Duodenal mucosa (tissue), 2 donors: ENCODE measurements at regions not wholly inside any gene's neighbourhood (a gene's known extent, or its start where the extent isn't known, plus 50 kb on each side); places are given as distances from the start of the nearest gene placed in this dataset.

Experiments used
- H3K27ac ChIP-seq: one replicate; pipeline ENCODE4 v1.7.0; 2013; ENCODE audit warnings: low read depth, low read length
- H3K27me3 ChIP-seq, 2 donors: one replicate each; pipeline ENCODE4 v1.7.0; 2013; ENCODE audit warnings: low read length in 2 of 2, control low read depth in 1 of 2; ENCODE audit not compliant: insufficient read depth in 2 of 2, control insufficient read depth in 1 of 2
- H3K36me3 ChIP-seq, 2 donors: one replicate each; pipeline ENCODE4 v1.7.0; 2013; ENCODE audit warnings: low read length in 2 of 2, control low read depth in 1 of 2; ENCODE audit not compliant: insufficient read depth in 2 of 2, control insufficient read depth in 1 of 2
- H3K4me1 ChIP-seq, 2 donors: one replicate each; pipeline ENCODE4 v1.7.0; 2013; ENCODE audit warnings: low read length in 2 of 2, control low read depth in 1 of 2; ENCODE audit not compliant: insufficient read depth in 2 of 2, control insufficient read depth in 1 of 2
- H3K4me3 ChIP-seq, 2 donors: one replicate each; pipeline ENCODE4 v1.7.0; 2013; ENCODE audit warnings: low read length in 2 of 2, low read depth in 1 of 2
- H3K9ac ChIP-seq, 2 donors: one replicate each; pipeline ENCODE4 v1.7.0; 2013; ENCODE audit warnings: low read length in 2 of 2, low read depth in 1 of 2
- H3K9me3 ChIP-seq, 2 donors: one replicate each; pipeline ENCODE4 v1.7.0; 2013; ENCODE audit warnings: low read length in 2 of 2, control low read depth in 1 of 2; ENCODE audit not compliant: control insufficient read depth in 1 of 2

DNA sequence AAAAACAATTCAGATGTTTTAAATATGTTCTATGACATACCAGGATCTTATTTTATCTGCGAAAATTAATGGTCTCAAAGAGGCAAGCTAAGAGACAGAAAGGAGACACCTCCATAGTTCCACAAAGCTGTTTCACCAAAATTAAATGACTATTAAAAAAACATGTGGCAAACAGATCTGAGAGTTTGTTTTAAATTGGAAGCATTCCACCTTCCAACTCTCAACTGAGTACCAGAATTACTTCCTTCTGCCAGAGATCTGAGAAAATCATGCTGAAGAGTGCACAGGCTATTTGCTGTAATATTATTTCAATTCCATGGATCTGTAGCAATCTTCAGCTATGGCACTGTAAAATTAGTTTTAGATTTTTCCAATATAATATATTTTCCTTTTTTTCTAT lies 669.5 kb upstream of the MARCKS start:
- no peaks in the 10 kb centered on the region for H3K36me3 ChIP-seq
- no peaks in the 10 kb centered on the region for H3K4me1 ChIP-seq
- no peaks in the 10 kb centered on the region for H3K27me3 ChIP-seq
- no peak overlapping the region for H3K4me3 ChIP-seq
- no peak overlapping the region for H3K27ac ChIP-seq
- H3K9me3 ChIP-seq, result no peaks in the 10 kb centered on the region
- H3K9ac ChIP-seq, result no peak overlapping the region

GRCh38 chr6:113188962-113189361 lies 668.2 kb upstream of the MARCKS start:
- no peaks in the 10 kb centered on the region for H3K27me3 ChIP-seq
- no peak overlapping the region for H3K9ac ChIP-seq
- no peaks in the 10 kb centered on the region for H3K36me3 ChIP-seq
- no peaks in the 10 kb centered on the region for H3K4me1 ChIP-seq
- no peak overlapping the region for H3K4me3 ChIP-seq
- H3K27ac ChIP-seq, result no peak overlapping the region
- H3K9me3 ChIP-seq, result no peaks in the 10 kb centered on the region

GRCh38 chr6:113190170-113190569 lies 667.0 kb upstream of the MARCKS start:
- H3K4me1 ChIP-seq, result no peaks in the 10 kb centered on the region
- H3K4me3 ChIP-seq, result no peak overlapping the region
- no peak overlapping the region for H3K27ac ChIP-seq
- no peak overlapping the region for H3K9ac ChIP-seq
- no peaks in the 10 kb centered on the region for H3K36me3 ChIP-seq
- no peaks in the 10 kb centered on the region for H3K9me3 ChIP-seq
- H3K27me3 ChIP-seq, result no peaks in the 10 kb centered on the region

DNA sequence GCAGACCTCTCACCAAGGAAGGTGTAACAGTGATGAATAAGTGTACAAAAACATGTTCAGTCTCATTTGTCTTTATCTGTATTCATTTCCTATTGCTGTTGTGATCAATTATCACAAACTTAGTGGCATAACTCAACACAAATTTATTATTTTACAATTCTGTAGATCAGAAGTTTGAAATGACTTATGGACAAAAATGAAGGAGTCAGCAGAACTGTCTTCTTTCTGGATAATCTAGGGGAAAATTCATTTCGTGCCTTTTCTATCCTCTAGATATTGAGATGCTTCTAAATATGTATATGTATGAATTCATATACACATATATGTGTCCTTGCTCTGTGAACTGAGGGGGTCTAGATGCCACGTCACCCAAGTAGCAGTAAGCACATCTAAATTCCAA lies 663.1 kb upstream of the MARCKS start:
- no peak overlapping the region for H3K27ac ChIP-seq
- H3K9ac ChIP-seq, result no peak overlapping the region
- H3K4me3 ChIP-seq, result no peak overlapping the region
- no peaks in the 10 kb centered on the region for H3K9me3 ChIP-seq
- H3K27me3 ChIP-seq, result no peaks in the 10 kb centered on the region
- H3K36me3 ChIP-seq, result no peaks in the 10 kb centered on the region
- no peaks in the 10 kb centered on the region for H3K4me1 ChIP-seq

DNA sequence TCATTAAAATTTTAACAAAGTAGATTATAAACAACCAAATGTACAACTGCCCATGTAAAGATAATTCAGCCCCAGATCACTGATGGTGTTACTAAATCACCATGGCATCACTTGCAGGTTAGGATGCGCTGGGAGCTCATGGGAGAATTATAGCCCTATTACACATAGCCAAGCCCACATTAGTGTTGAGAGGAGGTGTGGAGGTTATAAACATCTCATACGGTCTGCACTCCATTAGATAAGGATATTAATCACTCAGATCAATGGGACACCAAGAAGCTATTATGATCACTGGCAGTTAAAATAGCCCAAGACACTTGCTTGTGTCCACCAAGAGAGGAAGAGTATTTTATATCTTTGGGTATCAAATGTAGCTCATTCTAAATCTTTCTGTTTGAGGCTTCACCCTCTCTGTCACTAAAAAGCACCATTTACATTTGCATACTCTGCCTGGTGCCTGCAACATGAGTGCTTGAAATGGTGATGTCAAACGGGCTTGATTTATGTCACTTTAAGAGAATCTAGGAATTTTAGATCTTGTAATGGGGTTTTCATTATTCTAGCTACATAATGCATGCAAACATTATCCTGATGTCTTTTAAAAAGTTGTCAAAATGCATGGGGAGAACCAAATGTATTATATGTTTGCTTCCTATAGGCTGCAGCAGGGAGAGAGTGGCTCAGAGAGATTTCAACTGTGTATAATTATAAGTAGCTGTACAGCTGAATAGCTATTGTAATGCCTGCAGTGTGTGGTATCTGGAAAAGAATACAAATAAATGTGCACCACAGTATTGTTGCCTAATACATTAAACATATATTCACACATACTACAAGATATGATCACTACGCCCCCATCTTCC lies 654.1 kb upstream of the MARCKS start:
- Histone ChIP-seq H3K36me3 (no peaks in the 10 kb centered on the region), H3K4me1 (no peaks in the 10 kb centered on the region), H3K4me3 (no peak overlapping the region), H3K27me3 (no peaks in the 10 kb centered on the region), H3K9me3 (no peaks in the 10 kb centered on the region), H3K9ac (no peak overlapping the region), H3K27ac (no peak overlapping the region)

- H3K9ac ChIP-seq, result no peak overlapping the region
- no peak overlapping the region for H3K27ac ChIP-seq
- H3K9me3 ChIP-seq, result no peaks in the 10 kb centered on the region
- H3K4me1 ChIP-seq, result no peaks in the 10 kb centered on the region
- H3K27me3 ChIP-seq, result no peaks in the 10 kb centered on the region
- H3K36me3 ChIP-seq, result no peaks in the 10 kb centered on the region
- no peak overlapping the region for H3K4me3 ChIP-seq
Measured at GRCh38 chr6:113203715-113204110, 653.4 kb upstream of the MARCKS start.

DNA sequence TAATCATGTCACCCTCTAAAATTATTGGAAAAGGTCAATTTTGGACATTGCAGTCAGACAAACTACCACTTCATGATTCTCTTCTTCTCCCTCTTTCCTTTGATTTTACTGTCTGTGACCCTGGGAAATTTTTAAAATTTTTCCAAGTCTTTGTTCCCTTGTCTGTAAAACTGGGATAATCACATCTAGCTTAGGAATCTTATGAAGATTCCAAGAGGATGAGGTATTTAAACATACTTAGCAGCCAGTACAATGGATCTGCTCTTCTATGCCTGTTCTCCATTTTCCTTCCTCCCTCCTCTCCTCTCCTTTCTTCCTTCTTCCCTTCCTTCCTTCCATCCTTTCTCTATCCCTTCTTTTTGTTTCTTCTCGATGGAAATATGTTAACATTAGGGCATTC lies 651.6 kb upstream of the MARCKS start:
- Histone ChIP-seq H3K27ac (no peak overlapping the region), H3K27me3 (no peaks in the 10 kb centered on the region), H3K9ac (no peak overlapping the region), H3K4me3 (no peak overlapping the region), H3K4me1 (no peaks in the 10 kb centered on the region), H3K9me3 (no peaks in the 10 kb centered on the region), H3K36me3 (no peaks in the 10 kb centered on the region)

GRCh38 chr6:113208726-113209125 lies 648.4 kb upstream of the MARCKS start:
- H3K9me3 ChIP-seq, result no peaks in the 10 kb centered on the region
- no peak overlapping the region for H3K27ac ChIP-seq
- no peaks in the 10 kb centered on the region for H3K36me3 ChIP-seq
- H3K4me3 ChIP-seq, result no peak overlapping the region
- no peaks in the 10 kb centered on the region for H3K27me3 ChIP-seq
- no peak overlapping the region for H3K9ac ChIP-seq
- H3K4me1 ChIP-seq, result no peaks in the 10 kb centered on the region

DNA sequence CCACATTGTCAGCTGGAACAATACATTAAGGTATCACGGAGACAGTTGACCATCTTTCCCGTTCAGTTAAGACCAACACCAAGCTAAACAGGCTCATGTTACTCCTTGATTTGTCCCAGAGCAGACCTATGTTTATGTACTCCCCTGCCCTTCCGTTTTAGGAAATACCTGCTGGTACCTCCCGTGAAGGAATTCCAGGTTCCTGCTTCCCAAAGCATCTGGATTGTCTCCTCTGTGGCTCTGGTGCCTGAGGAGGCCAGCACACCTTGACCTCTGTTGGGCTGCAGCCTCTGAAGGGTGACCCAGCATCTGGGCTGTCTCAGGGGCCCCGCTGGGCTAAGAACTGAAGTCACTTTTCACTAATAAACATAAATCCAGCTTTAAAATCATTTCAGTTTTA lies 647.8 kb upstream of the MARCKS start:
- no peaks in the 10 kb centered on the region for H3K4me1 ChIP-seq
- no peak overlapping the region for H3K27ac ChIP-seq

GRCh38 chr6:113211170-113211569 lies 646.0 kb upstream of the MARCKS start:
- no peak overlapping the region for H3K4me3 ChIP-seq
- no peak overlapping the region for H3K27ac ChIP-seq
- no peaks in the 10 kb centered on the region for H3K4me1 ChIP-seq
- no peak overlapping the region for H3K9ac ChIP-seq
- no peaks in the 10 kb centered on the region for H3K27me3 ChIP-seq
- H3K9me3 ChIP-seq, result no peaks in the 10 kb centered on the region
- H3K36me3 ChIP-seq, result no peaks in the 10 kb centered on the region

More for the DNA sequence above, 647.8 kb upstream of the MARCKS start:
- Histone ChIP-seq H3K9ac (no peak overlapping the region), H3K4me3 (no peak overlapping the region), H3K9me3 (no peaks in the 10 kb centered on the region), H3K27me3 (no peaks in the 10 kb centered on the region), H3K36me3 (no peaks in the 10 kb centered on the region)
